Bronchial epithelial cell (primary cell): ENCODE measurements at regions not wholly inside any gene's neighbourhood (a gene's known extent, or its start where the extent isn't known, plus 50 kb on each side); places are given as distances from the start of the nearest gene placed in this dataset.

Experiments used
- DNase-seq: peaks from one replicate; pipeline ENCODE4 v3.0.0-alpha.2; 2010; ENCODE audit warnings: low read depth
- FAIRE-seq: peaks from 2 replicates; lab custom pipeline; 2011; peaks lifted over from hg19 to GRCh38; lab: Jason Lieb, UNC
- H3K27me3 ChIP-seq: 2 replicates; pipeline ENCODE4 v1.5.1; 2011; ENCODE audit warnings: low read length; ENCODE audit not compliant: control insufficient read depth, insufficient read depth
- H3K36me3 ChIP-seq: 2 replicates; pipeline ENCODE4 v1.5.1; 2011; ENCODE audit warnings: low read length; ENCODE audit not compliant: control insufficient read depth, insufficient read depth
- H3K4me3 ChIP-seq: 2 replicates; pipeline ENCODE4 v1.5.1; 2011; ENCODE audit warnings: mild to moderate bottlenecking, low read depth, low read length, control low read depth
- TF ChIP-seq, protein P1 (sequence below): IDR thresholded peaks from 2 replicates; pipeline ENCODE4 v1.5.1; 2011; ENCODE audit warnings: mild to moderate bottlenecking, moderate library complexity, low read length, control low read depth, inconsistent platforms; ENCODE audit not compliant: insufficient read depth, severe bottlenecking

DNA sequence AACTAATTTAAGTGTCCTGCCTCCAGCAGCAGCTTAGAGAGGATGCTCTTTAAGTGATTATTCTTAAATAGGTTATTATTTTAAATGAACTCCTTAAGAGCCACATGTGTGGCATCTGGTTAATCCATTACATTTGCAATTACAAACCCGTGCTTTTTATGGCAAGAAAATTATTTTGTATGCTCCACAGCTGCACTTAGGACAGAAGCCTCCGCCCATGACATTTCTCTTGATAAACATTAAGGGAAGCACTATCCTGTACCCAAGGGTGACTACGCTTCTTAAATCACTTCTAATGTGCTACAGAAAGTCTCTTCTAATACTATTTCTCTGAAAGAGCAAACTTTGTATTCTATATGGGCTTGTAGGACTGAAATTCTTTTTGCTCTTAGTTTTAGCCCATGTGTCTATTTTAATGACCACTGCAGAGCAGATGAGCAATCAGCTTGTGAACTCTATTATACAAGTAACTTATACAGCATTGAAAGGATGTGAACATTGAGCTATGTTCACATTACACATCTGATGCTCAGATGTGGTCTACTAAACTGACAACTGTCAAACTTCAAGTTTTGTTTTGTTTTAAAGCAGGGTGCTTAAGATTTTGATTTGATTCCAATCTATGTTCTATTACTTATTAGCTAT is 223.4 kb downstream of the COX7C start:
- H3K27me3 ChIP-seq = no peaks in the 10 kb centered on the region
- no peak for DNase-seq
- no peak overlapping the region for H3K4me3 ChIP-seq
- TF ChIP-seq, protein P1, sequence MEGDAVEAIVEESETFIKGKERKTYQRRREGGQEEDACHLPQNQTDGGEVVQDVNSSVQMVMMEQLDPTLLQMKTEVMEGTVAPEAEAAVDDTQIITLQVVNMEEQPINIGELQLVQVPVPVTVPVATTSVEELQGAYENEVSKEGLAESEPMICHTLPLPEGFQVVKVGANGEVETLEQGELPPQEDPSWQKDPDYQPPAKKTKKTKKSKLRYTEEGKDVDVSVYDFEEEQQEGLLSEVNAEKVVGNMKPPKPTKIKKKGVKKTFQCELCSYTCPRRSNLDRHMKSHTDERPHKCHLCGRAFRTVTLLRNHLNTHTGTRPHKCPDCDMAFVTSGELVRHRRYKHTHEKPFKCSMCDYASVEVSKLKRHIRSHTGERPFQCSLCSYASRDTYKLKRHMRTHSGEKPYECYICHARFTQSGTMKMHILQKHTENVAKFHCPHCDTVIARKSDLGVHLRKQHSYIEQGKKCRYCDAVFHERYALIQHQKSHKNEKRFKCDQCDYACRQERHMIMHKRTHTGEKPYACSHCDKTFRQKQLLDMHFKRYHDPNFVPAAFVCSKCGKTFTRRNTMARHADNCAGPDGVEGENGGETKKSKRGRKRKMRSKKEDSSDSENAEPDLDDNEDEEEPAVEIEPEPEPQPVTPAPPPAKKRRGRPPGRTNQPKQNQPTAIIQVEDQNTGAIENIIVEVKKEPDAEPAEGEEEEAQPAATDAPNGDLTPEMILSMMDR = no peak
- FAIRE-seq = no peak
- no peaks in the 10 kb centered on the region for H3K36me3 ChIP-seq

DNA sequence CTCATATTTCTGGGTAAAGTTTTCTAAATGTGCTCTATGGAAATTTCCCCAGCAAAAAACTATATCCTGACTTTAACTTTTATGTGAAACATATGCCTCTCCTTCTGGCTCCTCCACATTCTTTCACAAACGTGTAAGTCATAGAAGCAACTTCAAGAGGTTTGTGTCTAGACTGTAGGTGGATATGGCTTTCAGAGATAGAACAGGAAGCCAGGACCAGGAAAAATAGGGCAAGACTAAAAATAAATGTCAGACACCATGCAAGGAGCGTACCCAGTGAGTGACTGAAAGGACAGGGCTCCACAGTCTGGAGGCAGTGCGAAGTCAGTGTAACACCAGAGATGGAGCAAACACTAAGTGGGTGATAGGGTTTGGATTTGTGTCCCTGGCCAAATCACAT is 240.7 kb downstream of the COX7C start:
- TF ChIP-seq, protein P1 = no peak
- Histone ChIP-seq H3K27me3 (no peaks in the 10 kb centered on the region), H3K4me3 (no peak overlapping the region), H3K36me3 (no peaks in the 10 kb centered on the region)
- no peak for DNase-seq
- no peak for FAIRE-seq

DNA sequence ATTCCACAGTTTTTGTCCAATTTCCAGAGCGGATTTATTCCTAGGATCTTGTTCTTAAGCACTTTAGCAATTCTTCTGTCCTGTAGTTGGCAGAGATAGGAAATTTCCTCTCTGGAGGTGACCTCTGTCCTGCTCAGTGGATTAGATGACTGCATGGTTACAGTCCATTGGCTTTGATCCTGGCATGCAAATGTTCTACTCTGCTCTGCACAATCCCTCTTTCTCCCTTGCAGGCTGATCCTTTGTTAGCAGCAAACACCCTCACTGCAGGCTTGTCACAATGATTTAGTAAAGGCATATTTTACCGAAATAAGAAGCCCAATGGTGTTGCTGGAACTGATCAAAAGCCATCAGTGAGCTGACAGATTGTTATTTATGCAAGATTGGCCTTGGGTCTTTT is 243.8 kb downstream of the COX7C start:
- H3K27me3 ChIP-seq = no peaks in the 10 kb centered on the region
- TF ChIP-seq, protein P1 = no peak
- DNase-seq (no peak), FAIRE-seq (no peak)
- H3K36me3 ChIP-seq = no peaks in the 10 kb centered on the region
- no peak overlapping the region for H3K4me3 ChIP-seq

DNA sequence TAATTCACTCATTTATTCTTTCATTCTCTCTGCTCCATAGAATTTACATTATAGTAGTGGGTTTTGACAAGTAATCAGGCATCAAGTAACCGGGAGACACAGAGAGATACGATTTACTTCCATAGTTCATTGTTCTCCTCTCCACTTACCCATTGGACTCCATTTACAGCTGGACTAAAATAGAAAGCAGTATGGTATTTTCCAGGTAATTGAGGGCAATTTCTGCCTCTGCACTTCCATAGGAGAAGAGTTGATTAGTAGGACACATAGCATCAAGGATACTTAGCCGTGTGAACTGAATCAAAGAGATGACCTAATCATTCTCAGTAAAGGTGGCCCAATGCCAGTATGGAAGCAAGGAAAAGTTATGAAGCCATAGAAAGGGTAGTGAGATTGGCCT is 244.4 kb downstream of the COX7C start:
- no peak for FAIRE-seq
- DNase-seq = no peak
- no peak overlapping the region for H3K4me3 ChIP-seq
- TF ChIP-seq, protein P1 = no peak
- H3K36me3 ChIP-seq = no peaks in the 10 kb centered on the region
- H3K27me3 ChIP-seq = no peaks in the 10 kb centered on the region

DNA sequence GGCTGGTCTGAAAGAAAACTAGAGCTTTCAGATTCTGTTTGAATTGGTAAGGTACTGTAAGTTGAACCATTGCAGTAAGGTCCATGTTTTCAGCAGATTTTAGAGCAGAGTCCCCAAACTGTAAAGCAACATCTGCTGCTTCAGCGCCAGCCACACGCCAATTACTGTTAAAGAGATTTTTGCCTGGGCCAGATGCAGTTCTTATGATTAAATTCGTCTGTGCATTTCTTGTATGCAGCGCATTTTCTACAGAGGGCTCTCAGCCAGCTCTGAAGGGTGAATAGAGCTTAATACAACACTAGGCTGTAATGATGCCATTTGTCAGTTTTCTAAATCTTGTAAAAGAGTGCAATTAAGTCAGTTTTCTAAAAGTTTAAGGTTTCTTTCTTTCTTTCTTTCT is 246.3 kb downstream of the COX7C start:
- no peak overlapping the region for H3K4me3 ChIP-seq
- TF ChIP-seq, protein P1 = no peak
- H3K27me3 ChIP-seq = no peaks in the 10 kb centered on the region
- no peaks in the 10 kb centered on the region for H3K36me3 ChIP-seq
- DNase-seq = no peak
- FAIRE-seq = no peak

DNA sequence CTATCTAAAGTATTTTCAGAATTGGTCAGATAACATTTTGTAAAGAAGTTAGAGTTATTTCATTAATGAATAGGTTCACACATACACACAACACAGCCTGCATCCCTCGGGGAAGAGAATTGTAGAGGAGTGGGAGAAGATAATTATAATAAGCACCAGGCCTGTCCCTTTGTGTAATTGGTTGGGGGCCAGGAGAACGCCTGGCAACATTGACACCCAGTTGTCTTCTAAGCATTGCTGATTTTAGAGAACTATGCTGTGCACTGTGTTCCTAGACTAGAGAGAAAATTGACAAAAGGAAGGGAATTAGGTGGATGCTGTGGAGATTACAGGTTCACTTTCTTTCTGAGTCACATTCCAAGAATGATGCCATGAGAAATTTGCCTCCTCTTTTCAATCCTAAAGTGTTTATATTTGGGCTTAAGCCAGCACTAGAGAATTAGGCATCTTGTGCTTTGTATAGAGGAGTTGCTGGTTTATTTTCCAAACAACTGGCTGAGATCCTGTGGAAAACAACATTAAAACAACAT is 247.6 kb downstream of the COX7C start:
- no peak for DNase-seq
- H3K4me3 ChIP-seq = no peak overlapping the region
- FAIRE-seq = no peak
- TF ChIP-seq, protein P1 = no peak
- H3K27me3 ChIP-seq = no peaks in the 10 kb centered on the region
- no peaks in the 10 kb centered on the region for H3K36me3 ChIP-seq
